Endothelial cell of umbilical vein (primary cell): ENCODE measurements at regions not wholly inside any gene's neighbourhood (a gene's known extent, or its start where the extent isn't known, plus 50 kb on each side); places are given as distances from the start of the nearest gene placed in this dataset.

Source experiments
- BruUV-seq: library from RNA; stranded (reverse); fragments of 400-500 nt; replicated peaks from 2 replicates; lab custom pipeline; 2021; lab: Mats Ljungman, UMichigan
- CTCF ChIA-PET: fragments of 300-600, 350-600 bp; sonication (Branson Sonifier 250); formaldehyde crosslinking; loops from one replicate; lab custom pipeline; 2021; ENCODE audit warnings: antibody characterized with exemption, inconsistent platforms; lab: Charles Lee
- POLR2A ChIA-PET: fragments of 300-600, 350-600 bp; sonication (Branson Sonifier 250); formaldehyde crosslinking; loops from one replicate; lab custom pipeline; 2021; ENCODE audit warnings: antibody characterized with exemption, inconsistent platforms; lab: Charles Lee
- DNase-seq: peaks from one replicate; pipeline ENCODE4 v3.0.0-alpha.2; 2011; ENCODE audit warnings: low read depth, low spot score
- FAIRE-seq: peaks from 2 replicates; lab custom pipeline; 2011; peaks lifted over from hg19 to GRCh38; lab: Jason Lieb, UNC
- H2AFZ ChIP-seq: 2 replicates; pipeline ENCODE4 v1.6.0; 2012; ENCODE audit warnings: low read depth, low read length, control low read depth, inconsistent platforms
- H3K27ac ChIP-seq: 2 replicates; pipeline ENCODE4 v1.5.1; 2011; ENCODE audit warnings: low read depth, mild to moderate bottlenecking, control low read depth, low read length, moderate library complexity; ENCODE audit not compliant: insufficient read depth
- H3K27me3 ChIP-seq, 2 experiments: 2 replicates each; pipeline versions ENCODE4 v1.6.0 to v1.6.1; 2011; ENCODE audit warnings: low read length in 2 of 2, mixed read lengths in 1 of 2; ENCODE audit not compliant: control insufficient read depth in 2 of 2, insufficient read depth in 2 of 2
- H3K36me3 ChIP-seq, 2 experiments: 2 replicates in 1 of 2; 3 replicates in 1 of 2; pipeline ENCODE4 v1.5.1; 2011; ENCODE audit warnings: low read length in 2 of 2, mild to moderate bottlenecking in 1 of 2, moderate library complexity in 1 of 2; ENCODE audit not compliant: control insufficient read depth in 2 of 2, insufficient read depth in 2 of 2; ENCODE audit errors: extremely low read depth in 1 of 2
- H3K4me1 ChIP-seq: 3 replicates; pipeline ENCODE4 v1.5.1; 2011; ENCODE audit warnings: mild to moderate bottlenecking, low read length; ENCODE audit not compliant: control insufficient read depth, insufficient read depth; ENCODE audit errors: extremely low read depth
- H3K4me2 ChIP-seq: 2 replicates; pipeline ENCODE4 v1.6.1; 2011; ENCODE audit warnings: low read length, control low read depth, mixed read lengths; ENCODE audit not compliant: insufficient read depth
- H3K4me3 ChIP-seq, 3 experiments: fragments of 200-600 bp in 1 of 3; sonication (generic), shearing (Covaris generic) in 1 of 3; replicated peaks in 1 of 3; 2 replicates each; pipeline ENCODE4 v1.5.1; 2011 to 2016; ENCODE audit warnings: control low read depth in 3 of 3, low read length in 3 of 3, mild to moderate bottlenecking in 2 of 3, inconsistent platforms in 1 of 3, low read depth in 1 of 3, moderate library complexity in 1 of 3; ENCODE audit not compliant: insufficient read depth in 1 of 3
- H3K79me2 ChIP-seq: 2 replicates; pipeline ENCODE4 v1.6.0; 2012; ENCODE audit warnings: low read length, inconsistent platforms; ENCODE audit not compliant: control insufficient read depth, insufficient read depth
- H3K9ac ChIP-seq: replicated peaks from 2 replicates; pipeline ENCODE3; 2011; ENCODE audit warnings: low read length, control low read depth; ENCODE audit not compliant: insufficient read depth; ENCODE audit errors: extremely low read depth
- H3K9me1 ChIP-seq: replicated peaks from 3 replicates; pipeline ENCODE4 v1.6.0; 2011; ENCODE audit warnings: mild to moderate bottlenecking, low read length; ENCODE audit not compliant: control insufficient read depth, insufficient read depth; ENCODE audit errors: extremely low read depth
- H3K9me3 ChIP-seq: replicated peaks from 2 replicates; pipeline ENCODE4 v1.5.1; 2012; ENCODE audit warnings: low read length, inconsistent platforms; ENCODE audit not compliant: control insufficient read depth, insufficient read depth
- H4K20me1 ChIP-seq: replicated peaks from 2 replicates; pipeline ENCODE3; 2011; ENCODE audit warnings: mild to moderate bottlenecking, low read length; ENCODE audit not compliant: control insufficient read depth, insufficient read depth; ENCODE audit errors: extremely low read depth
- EZH2 ChIP-seq: IDR thresholded peaks from 2 replicates; pipeline ENCODE4 v1.6.1; 2012; ENCODE audit warnings: borderline replicate concordance, low read depth, mild to moderate bottlenecking, moderate library complexity, low read length, inconsistent platforms; ENCODE audit not compliant: severe bottlenecking
- FOS ChIP-seq: IDR thresholded peaks from 2 replicates; pipeline ENCODE4 v1.6.1; 2011; ENCODE audit warnings: mild to moderate bottlenecking, low read length, moderate library complexity, borderline replicate concordance; ENCODE audit not compliant: insufficient read depth
- GATA2 ChIP-seq: IDR thresholded peaks from 2 replicates; pipeline ENCODE4 v1.7.0; 2011; ENCODE audit warnings: low read depth, mild to moderate bottlenecking, moderate library complexity, mixed read lengths, low read length; ENCODE audit not compliant: insufficient read length, insufficient read depth
- JUN ChIP-seq: IDR thresholded peaks from 2 replicates; pipeline ENCODE4 v1.6.1; 2011; ENCODE audit warnings: borderline replicate concordance, low read depth; ENCODE audit not compliant: insufficient read length, insufficient read depth
- MYC ChIP-seq: IDR thresholded peaks from one replicate; pipeline ENCODE4 v1.6.1; 2011; ENCODE audit warnings: mild to moderate bottlenecking, low read depth, low read length
- POLR2A ChIP-seq: IDR thresholded peaks from 2 replicates; pipeline ENCODE4 v1.6.1; 2012; ENCODE audit warnings: low read depth, mild to moderate bottlenecking, control low read depth, low read length
- POLR2AphosphoS5 ChIP-seq: IDR thresholded peaks from 2 replicates; pipeline ENCODE4 v1.6.1; 2012; ENCODE audit warnings: low read depth, mild to moderate bottlenecking, control low read depth, low read length, moderate library complexity; ENCODE audit not compliant: insufficient read depth
- dilution Hi-C: fragments of 300-500 bp; cut with MboI; formaldehyde crosslinking; loops from one replicate; pipeline ENCODE4 v1.15.0; 2019; ENCODE audit warnings: low sequenced_read_pairs; ENCODE audit not compliant: extremely low pct_ligation_motif_present
- intact Hi-C: fragments of 100-400 bp; cut with micrococcal nuclease; formaldehyde crosslinking; loops from one replicate; pipeline ENCODE4 v1.10.0; 2022
- TF ChIP-seq, protein P1 (sequence below): IDR thresholded peaks from 2 replicates; pipeline ENCODE4 v1.6.1; 2011; ENCODE audit not compliant: insufficient read depth, insufficient read length
- TF ChIP-seq, protein P2 (sequence below), 2 donors: IDR thresholded peaks; 1 replicate in 1 of 2; 2 replicates in 1 of 2; pipeline ENCODE4 v1.5.1; 2011; ENCODE audit warnings: low read length in 2 of 2, mild to moderate bottlenecking in 2 of 2, moderate library complexity in 2 of 2, control low read depth in 1 of 2, inconsistent platforms in 1 of 2, low read depth in 1 of 2; ENCODE audit not compliant: insufficient read depth in 1 of 2; ENCODE audit errors: extremely low read depth in 1 of 2

DNA sequence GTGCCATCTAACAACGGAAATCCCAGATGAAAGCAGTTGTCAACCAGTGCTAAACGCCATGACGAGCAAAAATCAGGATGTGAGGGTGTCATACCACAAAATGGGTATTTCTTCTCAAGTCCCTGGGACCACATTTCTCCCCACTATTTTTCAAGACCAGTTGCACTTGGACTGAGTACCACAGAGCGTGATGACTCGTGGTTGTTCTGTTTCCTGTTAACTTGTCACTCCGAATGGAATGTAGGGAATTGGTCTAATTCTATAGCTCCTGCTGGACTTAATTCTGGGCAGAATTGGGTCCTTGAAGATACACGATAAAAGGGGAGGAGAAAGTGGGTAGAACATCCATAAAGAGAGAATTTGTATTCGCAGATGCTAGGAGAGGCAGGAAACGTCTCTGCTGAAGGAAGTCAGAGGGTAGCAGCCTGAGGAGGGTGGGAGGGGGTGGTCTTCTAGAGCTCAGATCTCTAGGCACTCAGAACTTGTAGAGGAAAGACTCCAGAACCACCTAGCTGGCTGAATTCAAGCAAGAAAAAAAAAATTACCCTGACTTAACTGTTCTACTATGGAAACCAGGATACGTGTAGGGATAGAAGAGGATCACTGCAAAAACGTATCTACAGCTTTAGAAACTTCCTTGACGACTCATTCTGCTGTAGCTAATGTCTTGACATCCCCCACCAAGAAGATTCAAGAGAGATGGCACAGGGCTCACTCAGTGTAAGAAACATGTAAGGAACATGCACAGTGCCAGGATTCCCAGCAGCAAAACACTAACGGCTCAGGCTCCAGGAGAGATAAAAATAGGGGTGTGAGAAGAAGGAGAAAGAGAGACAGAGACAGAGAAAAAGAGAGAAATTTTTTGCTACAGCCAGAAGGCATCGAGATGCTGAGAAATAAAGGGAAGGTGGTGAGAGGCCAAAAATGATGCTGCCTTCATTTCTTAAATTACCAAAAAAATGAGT lies 494.7 kb downstream of the CD83 start:
- FAIRE-seq (no peak), DNase-seq (no peak)
- H3K79me2 ChIP-seq = no peaks in the 10 kb centered on the region
- no peak overlapping the region for H2AFZ ChIP-seq
- H3K27me3 ChIP-seq = no peaks in the 10 kb centered on the region
- ChIA-PET POLR2A (no interaction called here), CTCF (no interaction called here)
- no peak overlapping the region for H3K9ac ChIP-seq
- no peaks in the 10 kb centered on the region for H3K36me3 ChIP-seq
- H3K4me1 ChIP-seq = no peaks in the 10 kb centered on the region
- H3K4me2 ChIP-seq = no peak overlapping the region
- no peaks in the 10 kb centered on the region for H3K9me1 ChIP-seq
- intact Hi-C loops (no loop called here), dilution Hi-C loops (no loop called here)
- peaks cover 2% of the 10 kb centered on the region for H3K9me3 ChIP-seq
- no peaks in the 10 kb centered on the region for H4K20me1 ChIP-seq
- no TSS peak for BruUV-seq
- no peak overlapping the region for H3K27ac ChIP-seq
- TF ChIP-seq MYC (no peak), FOS (no peak), GATA2 (no peak), POLR2A (no peak), JUN (no peak), POLR2AphosphoS5 (no peak), EZH2 (no peak)
- TF ChIP-seq, protein P1, sequence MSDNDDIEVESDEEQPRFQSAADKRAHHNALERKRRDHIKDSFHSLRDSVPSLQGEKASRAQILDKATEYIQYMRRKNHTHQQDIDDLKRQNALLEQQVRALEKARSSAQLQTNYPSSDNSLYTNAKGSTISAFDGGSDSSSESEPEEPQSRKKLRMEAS = no peak
- TF ChIP-seq, protein P2, sequence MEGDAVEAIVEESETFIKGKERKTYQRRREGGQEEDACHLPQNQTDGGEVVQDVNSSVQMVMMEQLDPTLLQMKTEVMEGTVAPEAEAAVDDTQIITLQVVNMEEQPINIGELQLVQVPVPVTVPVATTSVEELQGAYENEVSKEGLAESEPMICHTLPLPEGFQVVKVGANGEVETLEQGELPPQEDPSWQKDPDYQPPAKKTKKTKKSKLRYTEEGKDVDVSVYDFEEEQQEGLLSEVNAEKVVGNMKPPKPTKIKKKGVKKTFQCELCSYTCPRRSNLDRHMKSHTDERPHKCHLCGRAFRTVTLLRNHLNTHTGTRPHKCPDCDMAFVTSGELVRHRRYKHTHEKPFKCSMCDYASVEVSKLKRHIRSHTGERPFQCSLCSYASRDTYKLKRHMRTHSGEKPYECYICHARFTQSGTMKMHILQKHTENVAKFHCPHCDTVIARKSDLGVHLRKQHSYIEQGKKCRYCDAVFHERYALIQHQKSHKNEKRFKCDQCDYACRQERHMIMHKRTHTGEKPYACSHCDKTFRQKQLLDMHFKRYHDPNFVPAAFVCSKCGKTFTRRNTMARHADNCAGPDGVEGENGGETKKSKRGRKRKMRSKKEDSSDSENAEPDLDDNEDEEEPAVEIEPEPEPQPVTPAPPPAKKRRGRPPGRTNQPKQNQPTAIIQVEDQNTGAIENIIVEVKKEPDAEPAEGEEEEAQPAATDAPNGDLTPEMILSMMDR (IDR thresholded peaks at IDR 0.05; ENCODE audit: extremely low read depth in 1 of 2, insufficient read depth in 1 of 2, low read depth in 1 of 2, low read length in 2 of 2) = no peak
- H3K4me3 ChIP-seq = no peak overlapping the region
